H4 (cell line): ENCODE measurements at regions not wholly inside any gene's neighbourhood (a gene's known extent, or its start where the extent isn't known, plus 50 kb on each side); places are given as distances from the start of the nearest gene placed in this dataset.
A peak's percentile ranks its signal among the peaks of the same experiment; 100 is the strongest.
"Not testable (repeated sequence)": the region's sequence is repeated elsewhere in the genome, so short reads cannot be mapped to it uniquely, and the experiment has no call there.

Source experiments
- DNase-seq: peaks from one replicate; pipeline ENCODE4 v3.0.0-alpha.2; 2015; ENCODE audit warnings: low spot score

- no peak for DNase-seq
Observed at GRCh38 chrX:121853762-121854613, 806.6 kb downstream of the GLUD2 start.

GRCh38 chrX:121854614-121854911 is 807.2 kb downstream of the GLUD2 start:
- DNase-seq = no peak

GRCh38 chrX:121858867-121859647 is 811.6 kb downstream of the GLUD2 start:
- no peak for DNase-seq

- no peak for DNase-seq
Observed at GRCh38 chrX:121863976-121864375, 816.6 kb downstream of the GLUD2 start.

- no peak for DNase-seq
Observed at GRCh38 chrX:121864561-121864960, 817.2 kb downstream of the GLUD2 start.

GRCh38 chrX:121869876-121870477 is 822.6 kb downstream of the GLUD2 start:
- no peak for DNase-seq

GRCh38 chrX:121871122-121871521 is 823.7 kb downstream of the GLUD2 start:
- DNase-seq = no peak

- peak; percentile 27 for DNase-seq
Observed at GRCh38 chrX:121876305-121876704, 828.9 kb downstream of the GLUD2 start.

GRCh38 chrX:121877337-121877736 is 829.9 kb downstream of the GLUD2 start:
- not testable (repeated sequence) for DNase-seq

- no peak for DNase-seq
Observed at GRCh38 chrX:121886557-121886956, 839.1 kb downstream of the GLUD2 start.

- DNase-seq = no peak
Observed at GRCh38 chrX:121894756-121895155, 847.3 kb downstream of the GLUD2 start.

- no peak for DNase-seq
Observed at GRCh38 chrX:121902463-121902862, 855.1 kb downstream of the GLUD2 start.

- DNase-seq = no peak
Observed at GRCh38 chrX:121903961-121904360, 856.6 kb downstream of the GLUD2 start.

GRCh38 chrX:121921258-121921657 is 873.8 kb downstream of the GLUD2 start:
- DNase-seq = no peak

- no peak for DNase-seq
Observed at GRCh38 chrX:121931567-121931966, 884.2 kb downstream of the GLUD2 start.

GRCh38 chrX:121932688-121933087 is 885.3 kb downstream of the GLUD2 start:
- no peak for DNase-seq

GRCh38 chrX:121949041-121949760 is 901.8 kb downstream of the GLUD2 start:
- no peak for DNase-seq

GRCh38 chrX:121958886-121959285 is 911.5 kb downstream of the GLUD2 start:
- no peak for DNase-seq

- no peak for DNase-seq
Observed at GRCh38 chrX:121975671-121976070, 928.3 kb downstream of the GLUD2 start.

GRCh38 chrX:121987163-121987562 is 939.8 kb downstream of the GLUD2 start:
- peak; percentile 7 for DNase-seq

- no peak for DNase-seq
Observed at GRCh38 chrX:121987835-121988234, 940.4 kb downstream of the GLUD2 start.

- DNase-seq = no peak
Observed at GRCh38 chrX:122004127-122004526, 956.7 kb downstream of the GLUD2 start.
